ENCODE measurements at regions not wholly inside any gene's neighbourhood (a gene's known extent, or its start where the extent isn't known, plus 50 kb on each side); places are given as distances from the start of the nearest gene placed in this dataset.

GRCh38 chr1:157409927-157410326 is 142.4 kb downstream of the FCRL5 start:
- no peak for TF ChIP-seq CTCF (IDR thresholded peaks at IDR 0.05)
- no peak for TF ChIP-seq POLR2A (IDR thresholded peaks at IDR 0.05)

Measured in lower leg skin (tissue), 3 donors.